ENCODE measurements at regions not wholly inside any gene's neighbourhood (a gene's known extent, or its start where the extent isn't known, plus 50 kb on each side); places are given as distances from the start of the nearest gene placed in this dataset.
A peak's percentile ranks its signal among the peaks of the same experiment; 100 is the strongest.

GRCh38 chr22:48629631-48630432 lies 1197.8 kb downstream of the BRD1 start:
- Mint-ChIP-seq H3K4me3 (no peak overlapping the region), H3K27ac (no peak overlapping the region), H3K27me3 (peaks cover 0 to 3% of the 10 kb centered on the region in 2 donors), H3K9me3 (no peaks in the 10 kb centered on the region), H3K4me1 (no peaks in the 10 kb centered on the region), H3K36me3 (no peaks in the 10 kb centered on the region)
- ChIA-PET CTCF (no interaction called here), POLR2A (interaction anchor here in 1 of 2 donors (0.5 kb wide), 1 partner anchor 59 kb away, joined by 4 read pairs; no protein-coding TSS in a partner anchor)
- no peak overlapping the region for H3K4me3 ChIP-seq (ENCODE audit: control insufficient read depth in 1 of 2, extremely low read depth in 1 of 2, low read length in 1 of 2)
- WGBS (ENCODE audit: insufficient coverage) = 73% methylated on average over 17 of the region's 21 CpGs
- ATAC-seq (replicated peaks in 1 of 4) = no peak
- H3K27ac ChIP-seq (ENCODE audit: low read length) = no peak overlapping the region
- no peaks in the 10 kb centered on the region for H3K9me3 ChIP-seq
- no peaks in the 10 kb centered on the region for H3K36me3 ChIP-seq (ENCODE audit: control insufficient read depth in 2 of 2, extremely low read depth in 1 of 2, insufficient read depth in 1 of 2, low read length in 1 of 2)
- peaks cover 0 to 29% of the 10 kb centered on the region in 2 experiments for H3K27me3 ChIP-seq (replicated peaks in 1 of 2; ENCODE audit: control insufficient read depth in 2 of 2, extremely low read depth in 1 of 2, insufficient read depth in 2 of 2, low read length in 1 of 2)
- DNase-seq = no peak
- no peaks in the 10 kb centered on the region for H3K4me1 ChIP-seq (ENCODE audit: control insufficient read depth in 1 of 2, extremely low read depth in 1 of 2, insufficient read depth in 2 of 2, low read length in 2 of 2)

- POLR2A ChIA-PET = no interaction called here
- Mint-ChIP-seq H3K4me3 (no peak overlapping the region), H3K4me1 (no peaks in the 10 kb centered on the region), H3K27ac (no peak overlapping the region), H3K27me3 (peaks cover 0 to 3% of the 10 kb centered on the region in 2 donors), H3K36me3 (no peaks in the 10 kb centered on the region), H3K9me3 (no peaks in the 10 kb centered on the region)
- Histone ChIP-seq H3K36me3 (ENCODE audit: control insufficient read depth in 2 of 2, extremely low read depth in 1 of 2, insufficient read depth in 1 of 2, low read length in 1 of 2) (no peaks in the 10 kb centered on the region), H3K4me3 (ENCODE audit: control insufficient read depth in 1 of 2, extremely low read depth in 1 of 2, low read length in 1 of 2) (no peak overlapping the region), H3K27me3 (replicated peaks in 1 of 2; ENCODE audit: control insufficient read depth in 2 of 2, extremely low read depth in 1 of 2, insufficient read depth in 2 of 2, low read length in 1 of 2) (peaks cover 0 to 29% of the 10 kb centered on the region in 2 experiments), H3K4me1 (ENCODE audit: control insufficient read depth in 1 of 2, extremely low read depth in 1 of 2, insufficient read depth in 2 of 2, low read length in 2 of 2) (no peaks in the 10 kb centered on the region), H3K27ac (ENCODE audit: low read length) (no peak overlapping the region), H3K9me3 (no peaks in the 10 kb centered on the region)
- no peak for DNase-seq
- ATAC-seq (replicated peaks in 1 of 4) = no peak
- WGBS (ENCODE audit: insufficient coverage) = 78% methylated on average over 15 of the region's 23 CpGs
- CTCF ChIA-PET = no interaction called here
These were observed 1198.7 kb downstream of the BRD1 start for GRCh38 chr22:48628891-48629543.

GRCh38 chr22:48627966-48628365 lies 1199.7 kb downstream of the BRD1 start:
- 91% methylated on average over 4 of the region's 12 CpGs for WGBS (ENCODE audit: insufficient coverage)
- H3K36me3 Mint-ChIP-seq = no peaks in the 10 kb centered on the region
- H3K4me1 ChIP-seq (ENCODE audit: control insufficient read depth in 1 of 2, extremely low read depth in 1 of 2, insufficient read depth in 2 of 2, low read length in 2 of 2) = no peaks in the 10 kb centered on the region
- H3K27ac ChIP-seq (ENCODE audit: low read length) = no peak overlapping the region
- H3K27ac Mint-ChIP-seq = no peak overlapping the region
- no peaks in the 10 kb centered on the region for H3K4me1 Mint-ChIP-seq
- peaks cover 0 to 29% of the 10 kb centered on the region in 2 experiments for H3K27me3 ChIP-seq (replicated peaks in 1 of 2; ENCODE audit: control insufficient read depth in 2 of 2, extremely low read depth in 1 of 2, insufficient read depth in 2 of 2, low read length in 1 of 2)
- DNase-seq (no peak), ATAC-seq (replicated peaks in 1 of 4) (no peak)
- ChIA-PET POLR2A (no interaction called here), CTCF (no interaction called here)
- no peak overlapping the region for H3K4me3 Mint-ChIP-seq
- no peaks in the 10 kb centered on the region for H3K9me3 Mint-ChIP-seq
- no peaks in the 10 kb centered on the region for H3K36me3 ChIP-seq (ENCODE audit: control insufficient read depth in 2 of 2, extremely low read depth in 1 of 2, insufficient read depth in 1 of 2, low read length in 1 of 2)
- no peaks in the 10 kb centered on the region for H3K9me3 ChIP-seq
- no peak overlapping the region for H3K4me3 ChIP-seq (ENCODE audit: control insufficient read depth in 1 of 2, extremely low read depth in 1 of 2, low read length in 1 of 2)
- H3K27me3 Mint-ChIP-seq = peaks cover 0 to 3% of the 10 kb centered on the region in 2 donors

GRCh38 chr22:48627203-48627602 lies 1200.5 kb downstream of the BRD1 start:
- Histone ChIP-seq H3K9me3 (no peaks in the 10 kb centered on the region), H3K4me1 (ENCODE audit: control insufficient read depth in 1 of 2, extremely low read depth in 1 of 2, insufficient read depth in 2 of 2, low read length in 2 of 2) (no peaks in the 10 kb centered on the region), H3K27me3 (replicated peaks in 1 of 2; ENCODE audit: control insufficient read depth in 2 of 2, extremely low read depth in 1 of 2, insufficient read depth in 2 of 2, low read length in 1 of 2) (peaks cover 0 to 24% of the 10 kb centered on the region in 2 experiments), H3K27ac (ENCODE audit: low read length) (no peak overlapping the region), H3K4me3 (ENCODE audit: control insufficient read depth in 1 of 2, extremely low read depth in 1 of 2, low read length in 1 of 2) (no peak overlapping the region), H3K36me3 (ENCODE audit: control insufficient read depth in 2 of 2, extremely low read depth in 1 of 2, insufficient read depth in 1 of 2, low read length in 1 of 2) (no peaks in the 10 kb centered on the region)
- ChIA-PET POLR2A (no interaction called here), CTCF (no interaction called here)
- Mint-ChIP-seq H3K36me3 (no peaks in the 10 kb centered on the region), H3K9me3 (no peaks in the 10 kb centered on the region), H3K4me3 (no peak overlapping the region), H3K27ac (no peak overlapping the region), H3K27me3 (peaks cover 0 to 3% of the 10 kb centered on the region in 2 donors), H3K4me1 (no peaks in the 10 kb centered on the region)
- peak in 2 of 35 experiments; percentile 6 to 8 for DNase-seq
- WGBS (ENCODE audit: insufficient coverage) = 4% methylated on average over 16 of the region's 17 CpGs
- ATAC-seq (replicated peaks in 1 of 4) = peak in 1 of 4 experiments; percentile 24

- H3K9me3 Mint-ChIP-seq = no peaks in the 10 kb centered on the region
- CTCF ChIA-PET = no interaction called here
- no peaks in the 10 kb centered on the region for H3K36me3 Mint-ChIP-seq
These were observed 1203.3 kb downstream of the BRD1 start for GRCh38 chr22:48624401-48624800.

GRCh38 chr22:48622891-48623545 lies 1204.7 kb downstream of the BRD1 start:
- peaks cover 0 to 7% of the 10 kb centered on the region in 2 experiments for H3K27me3 ChIP-seq (replicated peaks in 1 of 2; ENCODE audit: control insufficient read depth in 2 of 2, extremely low read depth in 1 of 2, insufficient read depth in 2 of 2, low read length in 1 of 2)
- Mint-ChIP-seq H3K4me3 (no peak overlapping the region), H3K27me3 (no peaks in the 10 kb centered on the region), H3K36me3 (no peaks in the 10 kb centered on the region), H3K9me3 (no peaks in the 10 kb centered on the region), H3K27ac (no peak overlapping the region), H3K4me1 (no peaks in the 10 kb centered on the region)
- 87% methylated on average over 24 of the region's 55 CpGs for WGBS (ENCODE audit: insufficient coverage)
- no peak overlapping the region for H3K27ac ChIP-seq (ENCODE audit: low read length)
- ATAC-seq (replicated peaks in 1 of 4) (no peak), DNase-seq (no peak)
- ChIA-PET POLR2A (no interaction called here), CTCF (no interaction called here)
- no peaks in the 10 kb centered on the region for H3K9me3 ChIP-seq
- no peaks in the 10 kb centered on the region for H3K4me1 ChIP-seq (ENCODE audit: control insufficient read depth in 1 of 2, extremely low read depth in 1 of 2, insufficient read depth in 2 of 2, low read length in 2 of 2)
- H3K36me3 ChIP-seq (ENCODE audit: control insufficient read depth in 2 of 2, extremely low read depth in 1 of 2, insufficient read depth in 1 of 2, low read length in 1 of 2) = no peaks in the 10 kb centered on the region
- H3K4me3 ChIP-seq (ENCODE audit: control insufficient read depth in 1 of 2, extremely low read depth in 1 of 2, low read length in 1 of 2) = no peak overlapping the region

More at GRCh38 chr22:48624401-48624800, 1203.3 kb downstream of the BRD1 start:
- Histone ChIP-seq H3K27ac (ENCODE audit: low read length) (no peak overlapping the region), H3K4me1 (ENCODE audit: control insufficient read depth in 1 of 2, extremely low read depth in 1 of 2, insufficient read depth in 2 of 2, low read length in 2 of 2) (no peaks in the 10 kb centered on the region), H3K4me3 (ENCODE audit: control insufficient read depth in 1 of 2, extremely low read depth in 1 of 2, low read length in 1 of 2) (no peak overlapping the region), H3K36me3 (ENCODE audit: control insufficient read depth in 2 of 2, extremely low read depth in 1 of 2, insufficient read depth in 1 of 2, low read length in 1 of 2) (no peaks in the 10 kb centered on the region), H3K27me3 (replicated peaks in 1 of 2; ENCODE audit: control insufficient read depth in 2 of 2, extremely low read depth in 1 of 2, insufficient read depth in 2 of 2, low read length in 1 of 2) (peaks cover 0 to 18% of the 10 kb centered on the region in 2 experiments), H3K9me3 (no peaks in the 10 kb centered on the region)
- no peak for ATAC-seq (replicated peaks in 1 of 4)
- H3K27me3 Mint-ChIP-seq = peaks cover 0 to 3% of the 10 kb centered on the region in 2 donors
- DNase-seq = no peak
- no peak overlapping the region for H3K27ac Mint-ChIP-seq
- POLR2A ChIA-PET = no interaction called here
- no peak overlapping the region for H3K4me3 Mint-ChIP-seq
- H3K4me1 Mint-ChIP-seq = no peaks in the 10 kb centered on the region
- WGBS (ENCODE audit: insufficient coverage) = 72% methylated on average over 10 of the region's 13 CpGs

Data from T-cell (primary cell).